IMR-90 (cell line): ENCODE measurements at regions not wholly inside any gene's neighbourhood (a gene's known extent, or its start where the extent isn't known, plus 50 kb on each side); places are given as distances from the start of the nearest gene placed in this dataset.

Experiments used
- ATAC-seq: fragments of 200-7000 bp; cut with Tn5 transposase; 2 replicates; pipeline ENCODE4 v1.9.1; 2020; ENCODE audit warnings: low read depth, mild to moderate bottlenecking, moderate library complexity
- BruUV-seq: library from RNA; stranded (reverse); fragments of 400-500 nt; replicated peaks from 2 replicates; lab custom pipeline; 2021; lab: Mats Ljungman, UMichigan
- CTCF ChIA-PET: fragments of 300-600 bp; formaldehyde crosslinking; extraction: SDS; loops from one replicate; lab custom pipeline; 2021; ENCODE audit warnings: antibody characterized with exemption; lab: Yijun Ruan, JAX
- POLR2A ChIA-PET: fragments of 300-600 bp; sonication (Branson Sonifier 250); formaldehyde crosslinking; loops from one replicate; lab custom pipeline; 2022; ENCODE audit warnings: antibody characterized with exemption; ENCODE audit not compliant: unreplicated experiment; lab: Charles Lee
- DNase-seq: peaks from one replicate; pipeline ENCODE4 v3.0.0; 2013
- H2AFZ ChIP-seq: replicated peaks from 2 replicates; pipeline ENCODE3; 2013; ENCODE audit warnings: low read length, mild to moderate bottlenecking; ENCODE audit not compliant: poor library complexity
- H2AK5ac ChIP-seq: 2 replicates; pipeline ENCODE4 v1.6.1; 2013; ENCODE audit warnings: low read depth, low read length, inconsistent platforms
- H2AK9ac ChIP-seq: replicated peaks from 2 replicates; pipeline ENCODE3; 2013; ENCODE audit warnings: mild to moderate bottlenecking, low read depth, low read length, moderate library complexity; ENCODE audit not compliant: poor library complexity
- H2BK120ac ChIP-seq: 2 replicates; pipeline ENCODE4 v1.6.1; 2013; ENCODE audit warnings: low read depth, low read length, inconsistent platforms
- H2BK15ac ChIP-seq: 3 replicates; pipeline ENCODE4 v1.6.1; 2013; ENCODE audit warnings: low read depth, low read length, inconsistent platforms
- H2BK20ac ChIP-seq: 2 replicates; pipeline ENCODE4 v1.6.1; 2013; ENCODE audit warnings: low read depth, mild to moderate bottlenecking, inconsistent platforms, low read length, moderate library complexity
- H2BK5ac ChIP-seq: 2 replicates; pipeline ENCODE4 v1.6.1; 2013; ENCODE audit warnings: mild to moderate bottlenecking, low read depth, low read length, inconsistent platforms; ENCODE audit not compliant: poor library complexity, severe bottlenecking
- H3K14ac ChIP-seq: replicated peaks from 2 replicates; pipeline ENCODE4 v1.6.1; 2013; ENCODE audit warnings: low read depth, low read length, inconsistent platforms
- H3K18ac ChIP-seq: 2 replicates; pipeline ENCODE4 v1.6.1; 2013; ENCODE audit warnings: low read depth, low read length, control low read depth
- H3K23ac ChIP-seq: 2 replicates; pipeline ENCODE4 v1.6.1; 2013; ENCODE audit warnings: low read depth, low read length, inconsistent platforms
- H3K27ac ChIP-seq: 2 replicates; pipeline ENCODE4 v1.5.1; 2013; ENCODE audit warnings: mild to moderate bottlenecking, control low read depth, low read length; ENCODE audit not compliant: insufficient read depth
- H3K27me3 ChIP-seq: 2 replicates; pipeline ENCODE4 v1.6.1; 2013; ENCODE audit warnings: low read length; ENCODE audit not compliant: control insufficient read depth, insufficient read depth
- H3K36me3 ChIP-seq: 2 replicates; pipeline ENCODE4 v1.6.1; 2013; ENCODE audit warnings: low read length, mixed read lengths; ENCODE audit not compliant: control insufficient read depth, insufficient read depth
- H3K4ac ChIP-seq: 2 replicates; pipeline ENCODE4 v1.6.1; 2013; ENCODE audit warnings: low read depth, low read length, inconsistent platforms
- H3K4me1 ChIP-seq: 2 replicates; pipeline ENCODE4 v1.6.1; 2013; ENCODE audit warnings: low read length, mixed read lengths; ENCODE audit not compliant: control insufficient read depth, insufficient read depth
- H3K4me2 ChIP-seq: 2 replicates; pipeline ENCODE4 v1.6.1; 2013; ENCODE audit warnings: low read depth, mild to moderate bottlenecking, control low read depth, low read length, moderate library complexity
- H3K4me3 ChIP-seq: 2 replicates; pipeline ENCODE4 v1.5.1; 2013; ENCODE audit warnings: low read depth, mild to moderate bottlenecking, control low read depth, low read length, moderate library complexity; ENCODE audit not compliant: insufficient read depth
- H3K56ac ChIP-seq: 2 replicates; pipeline ENCODE4 v1.6.1; 2013; ENCODE audit warnings: low read length, inconsistent platforms; ENCODE audit not compliant: insufficient read depth; ENCODE audit errors: extremely low read depth
- H3K79me1 ChIP-seq, 2 experiments: 2 replicates each; pipeline ENCODE4 v1.6.1; 2013; ENCODE audit warnings: low read length in 2 of 2, inconsistent platforms in 1 of 2, low read depth in 1 of 2
- H3K9ac ChIP-seq: 2 replicates; pipeline ENCODE4 v1.6.1; 2013; ENCODE audit warnings: low read depth, low read length, control low read depth
- H3K9me1 ChIP-seq: 2 replicates; pipeline ENCODE4 v1.6.1; 2013; ENCODE audit warnings: low read length, inconsistent platforms; ENCODE audit not compliant: insufficient read depth
- H3K9me3 ChIP-seq: 2 replicates; pipeline ENCODE4 v1.6.1; 2013; ENCODE audit warnings: low read length; ENCODE audit not compliant: control insufficient read depth, insufficient read depth
- H4K20me1 ChIP-seq: 2 replicates; pipeline ENCODE4 v1.6.1; 2013; ENCODE audit warnings: low read length, inconsistent platforms; ENCODE audit not compliant: insufficient read depth
- H4K5ac ChIP-seq: 2 replicates; pipeline ENCODE4 v1.6.1; 2013; ENCODE audit warnings: mild to moderate bottlenecking, low read depth, low read length, control low read depth
- H4K8ac ChIP-seq, 2 experiments: 2 replicates each; pipeline ENCODE4 v1.6.1; 2013; ENCODE audit warnings: low read depth in 2 of 2, low read length in 2 of 2, control low read depth in 1 of 2, inconsistent platforms in 1 of 2
- H4K91ac ChIP-seq: 2 replicates; pipeline ENCODE4 v1.6.1; 2013; ENCODE audit warnings: low read depth, low read length, inconsistent platforms; ENCODE audit not compliant: insufficient read depth
- BHLHE40 ChIP-seq: fragments of 150-350 bp; IDR thresholded peaks from 2 replicates; pipeline ENCODE4 v1.6.1; 2016; ENCODE audit warnings: mild to moderate bottlenecking, low read depth, low read length
- CEBPB ChIP-seq: IDR thresholded peaks from 2 replicates; pipeline ENCODE4 v1.6.1; 2012; ENCODE audit warnings: low read depth, low read length, improper control_type of control experiment
- FOS ChIP-seq: fragments of 150-350 bp; IDR thresholded peaks from 2 replicates; pipeline ENCODE4 v1.6.1; 2016; ENCODE audit warnings: low read depth, low read length
- SMC3 ChIP-seq: fragments of 150-350 bp; IDR thresholded peaks from 2 replicates; pipeline ENCODE4 v1.6.1; 2016; ENCODE audit warnings: low read depth, mild to moderate bottlenecking, antibody characterized with exemption, low read length, moderate library complexity
- WGBS, 2 experiments: methylation state at CpG; one replicate each; pipeline versions ENCODE4 v1.1.5 to v1.1.7; 2013; ENCODE audit warnings: missing lambda C conversion rate in 2 of 2; ENCODE audit not compliant: insufficient read length in 1 of 2; ENCODE audit errors: extremely low coverage in 2 of 2; 5-methylcytosine and 5-hydroxymethylcytosine counted together
- dilution Hi-C: fragments of 300-500 bp; cut with HindIII; formaldehyde crosslinking; loops from one replicate; pipeline ENCODE4 v1.14.3; 2018; ENCODE audit warnings: low sequenced_read_pairs; ENCODE audit not compliant: unreplicated experiment
- in situ Hi-C: fragments of 300-500 bp; cut with MboI; formaldehyde crosslinking; loops from 3 replicates; pipeline ENCODE4 v1.14.3; 2019; ENCODE audit warnings: low sequenced_read_pairs, inconsistent platforms, mixed read lengths
- intact Hi-C: fragments of 100-400 bp; cut with micrococcal nuclease; formaldehyde crosslinking; loops from 2 replicates; pipeline ENCODE4 v1.10.0; 2022

DNA sequence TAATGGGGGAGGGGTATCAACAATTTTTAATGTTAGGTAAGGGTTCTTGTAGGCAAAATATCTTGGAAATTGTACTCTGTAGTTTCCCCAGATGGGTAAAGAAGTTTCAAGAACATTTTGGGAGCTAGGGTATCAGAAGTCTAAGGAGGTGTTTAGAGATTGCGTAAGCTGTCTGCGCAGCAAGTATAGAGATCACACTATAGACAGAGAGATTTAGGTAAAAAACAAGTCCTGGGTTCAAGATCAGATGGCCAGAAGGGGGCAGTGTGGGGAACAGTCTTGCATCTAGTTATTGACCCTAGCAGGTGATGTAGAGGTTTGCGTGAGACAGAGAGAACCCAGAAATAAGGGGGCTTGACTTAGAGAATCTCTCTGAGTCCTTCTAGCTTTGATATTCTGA, 80.8 kb downstream of the S1PR1 start:
- no peaks in the 10 kb centered on the region for H4K20me1 ChIP-seq
- DNase-seq (no peak), ATAC-seq (no peak)
- no peak overlapping the region for H2BK5ac ChIP-seq
- no peaks in the 10 kb centered on the region for H3K36me3 ChIP-seq
- no peak overlapping the region for H4K8ac ChIP-seq
- H2AK5ac ChIP-seq = no peak overlapping the region
- H4K91ac ChIP-seq = no peak overlapping the region
- no peak overlapping the region for H3K14ac ChIP-seq
- ChIA-PET POLR2A (no interaction called here), CTCF (interaction anchor here (1.1 to 2.0 kb wide), 2 partner anchors 40 to 121 kb away, joined by 3 to 5 read pairs; no protein-coding TSS in a partner anchor)
- no TSS peak for BruUV-seq
- TF ChIP-seq FOS = no peak
- TF ChIP-seq CEBPB = peak; percentile 52; the same call in 1 of the 2 replicates
- no peak for TF ChIP-seq BHLHE40
- TF ChIP-seq SMC3 = no peak
- H3K79me1 ChIP-seq = no peaks in the 10 kb centered on the region
- no peak overlapping the region for H3K56ac ChIP-seq
- H3K4ac ChIP-seq = no peak overlapping the region
- no peak overlapping the region for H3K9ac ChIP-seq
- H2AK9ac ChIP-seq = no peak overlapping the region
- no peak overlapping the region for H3K4me2 ChIP-seq
- no peak overlapping the region for H2BK15ac ChIP-seq
- no CpG with 5 or more reads among the region's 3 CpGs for WGBS, 2 experiments
- dilution Hi-C loops = no loop called here
- no peak overlapping the region for H3K4me3 ChIP-seq
- peaks cover 22% of the 10 kb centered on the region for H3K27me3 ChIP-seq
- H4K5ac ChIP-seq = no peak overlapping the region
- no peak overlapping the region for H2AFZ ChIP-seq
- no peaks in the 10 kb centered on the region for H3K9me1 ChIP-seq
- no peak overlapping the region for H2BK20ac ChIP-seq
- intact Hi-C loops = no loop called here
- in situ Hi-C loops = no loop called here
- no peaks in the 10 kb centered on the region for H3K4me1 ChIP-seq
- H3K18ac ChIP-seq = no peak overlapping the region
- no peak overlapping the region for H3K23ac ChIP-seq
- H2BK120ac ChIP-seq = no peak overlapping the region
- H3K27ac ChIP-seq = no peak overlapping the region
- no peaks in the 10 kb centered on the region for H3K9me3 ChIP-seq
